HS-27A (cell line): ENCODE measurements at regions not wholly inside any gene's neighbourhood (a gene's known extent, or its start where the extent isn't known, plus 50 kb on each side); places are given as distances from the start of the nearest gene placed in this dataset.

Experiments
- DNase-seq: peaks from one replicate; pipeline ENCODE4 v3.0.0-alpha.2; 2012; ENCODE audit warnings: low read depth, missing footprints

- no peak for DNase-seq
Observed at GRCh38 chr13:23488442-23488841, 54.9 kb upstream of the SACS start.

- DNase-seq = no peak
Observed at GRCh38 chr13:23496255-23496654, 62.8 kb upstream of the SACS start.

- no peak for DNase-seq
Observed at GRCh38 chr13:23497191-23497590, 63.7 kb upstream of the SACS start.

GRCh38 chr13:23500849-23501248, 67.3 kb upstream of the SACS start:
- peak; percentile 66 for DNase-seq

- DNase-seq = no peak
Observed at GRCh38 chr13:23504180-23504579, 66.0 kb upstream of the TNFRSF19 start.

- no peak for DNase-seq
Observed at GRCh38 chr13:23505007-23505406, 65.2 kb upstream of the TNFRSF19 start.

GRCh38 chr13:23506071-23506806, 64.0 kb upstream of the TNFRSF19 start:
- DNase-seq = no peak

GRCh38 chr13:23506807-23507291, 63.4 kb upstream of the TNFRSF19 start:
- DNase-seq = no peak

GRCh38 chr13:23509781-23510543, 60.2 kb upstream of the TNFRSF19 start:
- DNase-seq = no peak

GRCh38 chr13:23510544-23510916, 59.7 kb upstream of the TNFRSF19 start:
- no peak for DNase-seq

GRCh38 chr13:23510979-23511735, 59.1 kb upstream of the TNFRSF19 start:
- DNase-seq = no peak

GRCh38 chr13:23512762-23513395, 57.3 kb upstream of the TNFRSF19 start:
- no peak for DNase-seq

GRCh38 chr13:23513455-23513854, 56.8 kb upstream of the TNFRSF19 start:
- no peak for DNase-seq

- no peak for DNase-seq
Observed at GRCh38 chr13:23514076-23514475, 56.1 kb upstream of the TNFRSF19 start.

GRCh38 chr13:23515116-23515515, 55.1 kb upstream of the TNFRSF19 start:
- no peak for DNase-seq

- DNase-seq = no peak
Observed at GRCh38 chr13:23516190-23516589, 54.0 kb upstream of the TNFRSF19 start.

- no peak for DNase-seq
Observed at GRCh38 chr13:23516702-23517101, 53.5 kb upstream of the TNFRSF19 start.

GRCh38 chr13:23518231-23518630, 52.0 kb upstream of the TNFRSF19 start:
- DNase-seq = no peak
